Activated naive CD4-positive, alpha-beta T cell treated with Interleukin-2 at 50 U/mL for 16 hours (primary cell): ENCODE measurements at regions not wholly inside any gene's neighbourhood (a gene's known extent, or its start where the extent isn't known, plus 50 kb on each side); places are given as distances from the start of the nearest gene placed in this dataset.
"Not testable (repeated sequence)": the region's sequence is repeated elsewhere in the genome, so short reads cannot be mapped to it uniquely, and the experiment has no call there.

Source experiments
- DNase-seq: peaks from one replicate; pipeline ENCODE4 v3.0.0-alpha.2; 2020

DNA sequence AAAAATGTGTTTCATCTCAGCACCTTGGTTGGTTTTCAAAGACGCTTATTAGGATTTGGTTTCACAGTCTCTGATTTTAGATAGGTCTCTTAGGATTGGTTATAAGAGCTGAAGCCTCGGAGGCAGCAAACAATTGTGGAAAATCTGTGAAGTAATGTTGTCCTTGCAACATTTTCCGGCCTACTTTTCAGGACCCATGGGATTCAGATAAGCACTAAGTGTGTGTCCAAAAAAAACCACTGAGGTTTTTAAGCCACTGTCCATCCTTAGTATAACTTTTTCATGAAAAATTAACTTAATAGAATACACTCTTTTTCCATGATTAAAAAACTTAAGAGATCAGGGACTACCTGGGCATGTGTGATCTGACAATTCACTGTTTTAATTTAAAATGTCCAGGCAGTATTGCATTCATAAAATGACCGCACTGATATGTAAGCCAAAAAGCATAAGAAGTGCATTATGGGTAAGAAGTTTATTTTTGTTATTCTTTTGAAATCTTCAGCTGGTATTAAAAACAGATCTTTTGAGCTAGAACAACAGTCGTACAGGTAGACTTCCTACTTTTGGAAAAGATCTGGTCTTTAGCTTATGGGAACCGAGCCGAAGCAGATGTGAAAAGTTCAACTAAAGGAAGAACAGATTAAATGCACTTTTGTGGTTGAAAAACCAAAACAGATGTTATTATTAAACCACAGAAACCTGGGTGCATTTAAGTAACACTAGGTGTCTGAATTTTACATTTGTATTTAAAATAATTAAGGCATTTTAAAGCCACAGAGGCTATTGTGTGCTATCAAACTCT lies 479.4 kb upstream of the ZEB2 start:
- DNase-seq = no peak

DNA sequence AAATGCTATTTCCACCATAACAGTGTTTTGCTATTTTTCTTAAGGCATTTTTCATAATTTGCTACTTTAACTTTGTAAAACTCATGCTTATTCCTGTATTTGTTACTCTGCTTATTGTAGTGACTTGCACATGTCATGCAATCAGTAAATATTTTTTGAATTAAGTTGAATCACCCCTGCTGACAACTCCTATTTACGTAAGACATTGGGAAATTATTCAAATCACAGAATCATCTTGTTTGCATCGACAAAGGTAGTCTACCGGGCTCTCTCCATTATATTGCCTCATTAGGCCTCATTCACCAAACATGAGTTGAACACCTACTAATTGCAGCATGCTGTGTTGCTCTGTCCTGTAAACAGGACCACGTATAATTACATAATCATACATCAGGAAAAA lies 478.5 kb upstream of the ZEB2 start:
- no peak for DNase-seq

DNA sequence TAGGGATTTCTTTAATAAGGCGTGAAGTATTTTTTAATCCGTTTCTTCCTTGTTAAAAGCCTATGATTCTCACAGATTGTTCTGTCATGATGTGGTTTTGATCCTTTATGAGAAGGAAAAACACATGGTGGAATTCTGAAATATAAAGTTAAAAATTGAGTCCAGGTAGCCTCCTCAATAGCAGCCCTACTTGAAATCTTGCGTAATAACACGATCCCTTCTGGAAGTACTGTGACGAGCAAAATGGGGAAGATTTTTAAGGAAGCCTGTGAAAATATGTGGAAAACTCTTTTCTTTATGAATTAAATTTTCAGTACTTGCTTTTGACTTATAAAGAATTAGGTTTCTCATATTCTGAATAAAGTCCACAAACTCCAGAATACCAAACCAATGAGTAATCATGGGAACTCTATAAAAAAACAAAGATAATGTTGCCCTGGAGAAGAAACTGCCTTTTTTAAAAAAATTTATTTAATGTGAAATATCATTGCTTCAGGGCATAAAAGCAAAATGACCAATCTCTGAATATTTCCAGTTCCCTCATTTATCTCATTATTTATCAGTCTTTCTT lies 476.4 kb upstream of the ZEB2 start:
- no peak for DNase-seq

DNA sequence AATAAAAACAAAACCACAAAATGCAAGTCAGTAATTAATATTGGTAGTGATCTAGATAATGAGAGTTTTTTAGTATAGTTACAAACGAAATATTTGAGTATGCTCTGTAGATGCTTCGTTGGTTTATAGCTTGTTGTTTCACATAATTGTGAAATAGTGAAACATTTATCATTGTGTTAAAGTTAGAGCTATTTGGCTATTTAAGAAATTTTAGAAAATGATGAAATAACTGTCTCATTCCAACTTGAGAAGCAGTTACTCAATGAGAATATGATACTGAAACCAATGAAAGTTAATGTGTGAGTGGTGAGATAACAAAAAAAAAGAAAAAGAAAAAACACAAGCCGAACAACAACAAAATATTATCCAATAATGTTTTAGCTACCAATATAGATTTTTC lies 475.6 kb upstream of the ZEB2 start:
- DNase-seq = no peak

DNA sequence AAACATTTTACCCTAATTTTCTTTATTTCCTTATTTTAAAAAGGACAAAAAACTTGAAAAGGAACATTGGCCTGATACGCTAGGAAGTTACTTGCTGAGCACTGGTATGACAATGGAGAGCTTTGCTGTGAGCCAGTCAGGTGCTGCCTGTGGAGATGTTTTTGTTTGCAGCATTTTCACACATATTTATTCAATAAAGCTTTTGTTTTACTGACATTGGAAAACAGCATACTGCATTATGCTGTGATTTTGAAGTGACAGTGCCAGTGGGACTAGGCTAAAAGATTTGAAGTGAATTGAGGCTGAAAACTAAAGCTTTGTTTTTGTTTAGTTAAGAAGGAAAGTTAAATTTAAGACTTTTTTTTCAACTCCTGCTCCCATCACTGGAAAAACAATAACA lies 470.7 kb upstream of the ZEB2 start:
- DNase-seq = no peak

GRCh38 chr2:144989579-144990270 lies 469.8 kb upstream of the ZEB2 start:
- no peak for DNase-seq

DNA sequence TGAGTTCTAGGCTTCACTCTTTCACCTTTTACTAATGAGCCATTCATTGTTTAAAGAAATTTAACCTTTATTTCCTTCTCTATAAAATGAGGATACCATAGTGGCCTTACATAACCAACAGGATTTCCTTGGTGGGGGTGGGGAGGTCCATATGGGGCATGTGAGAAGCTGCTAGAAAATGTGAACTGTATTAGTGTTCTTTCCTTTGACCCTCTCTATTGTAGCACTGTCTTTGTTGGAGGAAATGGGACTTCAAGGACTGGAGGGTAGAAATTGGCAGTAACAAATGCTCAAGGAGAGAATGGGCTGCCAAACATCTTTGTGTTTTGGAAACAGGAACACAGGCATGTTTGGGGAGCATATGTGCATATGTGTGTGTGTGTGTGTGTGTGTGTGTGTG lies 468.7 kb upstream of the ZEB2 start:
- no peak for DNase-seq

GRCh38 chr2:144986691-144987090 lies 466.8 kb upstream of the ZEB2 start:
- DNase-seq = no peak

DNA sequence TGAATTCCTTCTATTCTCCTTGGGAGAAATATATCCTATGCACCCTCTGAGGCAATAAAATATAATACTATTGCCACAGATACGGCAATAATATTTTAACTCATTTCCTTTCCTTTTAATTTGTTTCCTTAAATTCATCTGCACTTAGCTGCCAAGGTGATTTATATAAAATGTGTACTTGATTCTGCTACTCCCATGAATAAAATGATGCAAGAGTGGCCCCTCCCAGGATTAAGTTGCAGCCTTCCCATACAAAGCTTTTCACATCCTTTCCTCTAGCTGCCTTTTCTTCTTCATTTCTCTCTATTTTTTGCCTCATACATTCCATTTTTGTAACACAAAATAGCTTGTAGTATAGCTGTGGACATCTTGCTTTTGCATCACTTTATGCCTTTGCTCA lies 464.1 kb upstream of the ZEB2 start:
- DNase-seq = no peak

- no peak for DNase-seq
These were observed 463.2 kb upstream of the ZEB2 start for GRCh38 chr2:144983107-144983506.

- no peak for DNase-seq
These were observed 462.6 kb upstream of the ZEB2 start for GRCh38 chr2:144982481-144982880.

DNA sequence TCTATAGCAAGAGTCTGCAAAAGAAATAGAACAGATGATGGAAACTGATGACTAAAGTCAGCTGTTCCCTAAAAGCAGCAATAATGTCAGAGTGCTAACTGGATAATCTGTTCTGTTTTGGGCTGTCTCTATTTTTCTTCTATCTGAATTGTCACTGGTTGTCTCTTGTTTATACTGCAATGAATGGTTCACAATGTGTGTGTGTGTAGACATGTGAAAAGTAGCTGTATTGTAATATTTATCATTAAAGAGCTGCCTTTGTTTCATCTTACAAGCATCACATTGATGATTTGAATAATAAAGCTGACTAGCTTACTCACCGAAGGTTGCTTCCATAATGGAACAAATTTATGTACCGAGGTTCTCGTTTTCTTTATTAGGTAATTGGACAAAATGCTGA lies 456.0 kb upstream of the ZEB2 start:
- DNase-seq = no peak

DNA sequence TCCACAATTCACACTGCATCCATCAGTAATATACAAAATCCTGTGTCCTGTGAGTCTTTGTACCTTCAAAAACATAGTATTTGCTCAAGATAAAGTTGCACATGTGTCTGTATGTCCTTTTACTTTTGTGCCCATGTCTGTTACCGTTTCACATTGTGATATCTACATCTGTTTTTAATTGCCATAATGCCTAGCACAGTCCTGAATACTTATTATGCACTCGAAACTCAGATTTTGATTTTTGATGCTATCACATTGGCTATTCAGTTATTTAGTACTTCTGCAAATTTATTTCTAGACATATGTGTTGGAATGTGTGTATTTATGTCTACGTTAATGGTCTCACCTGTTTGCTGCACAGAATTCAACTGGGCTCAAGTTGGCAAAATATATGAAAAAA lies 452.8 kb upstream of the ZEB2 start:
- no peak for DNase-seq

DNA sequence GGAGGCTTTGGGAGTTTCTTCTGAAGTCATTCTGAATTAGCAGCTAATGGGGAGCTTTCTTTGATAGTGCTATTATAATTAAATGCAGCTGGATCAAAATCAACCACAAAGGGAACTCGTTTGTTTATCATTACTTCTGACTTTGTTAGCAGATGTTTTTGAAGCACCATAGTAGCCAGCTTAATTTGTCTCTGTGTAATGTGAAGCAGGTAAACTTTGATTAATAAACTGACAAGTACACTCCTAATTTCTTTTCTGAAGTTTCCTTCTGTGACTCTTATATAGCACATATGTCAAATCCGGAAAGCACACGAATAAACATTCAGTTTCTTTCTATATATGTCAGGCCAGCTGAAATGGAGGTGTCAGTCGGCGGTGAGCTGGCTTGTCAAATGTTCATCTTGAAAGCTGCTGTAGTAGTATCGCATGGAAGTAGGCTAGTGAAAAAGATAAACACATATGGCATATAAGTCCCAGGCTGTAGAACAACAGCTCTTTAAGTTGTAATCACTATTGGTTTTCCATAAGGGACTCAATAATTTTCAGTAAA lies 451.9 kb upstream of the ZEB2 start:
- no peak for DNase-seq

GRCh38 chr2:144970410-144970809 lies 450.5 kb upstream of the ZEB2 start:
- DNase-seq = not testable (repeated sequence)

DNA sequence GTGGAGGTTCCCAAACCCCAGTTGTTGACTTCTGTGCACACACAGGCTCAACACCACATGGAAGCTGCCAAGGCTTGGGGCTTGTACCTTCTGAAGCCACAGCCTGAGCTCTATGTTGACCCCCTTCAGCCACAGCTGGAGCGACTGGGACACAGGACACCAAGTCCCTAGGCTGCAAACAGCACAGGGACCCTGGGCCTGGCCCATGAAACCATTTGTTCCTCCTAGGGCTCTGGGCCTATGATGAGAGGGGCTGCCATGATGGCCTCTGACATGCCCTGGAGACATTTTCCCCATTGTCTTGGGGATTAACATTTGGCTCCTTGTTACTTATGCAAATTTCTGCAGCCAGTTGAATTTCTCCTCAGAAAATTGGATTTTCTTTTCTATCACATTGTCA lies 449.6 kb upstream of the ZEB2 start:
- DNase-seq = not testable (repeated sequence)

DNA sequence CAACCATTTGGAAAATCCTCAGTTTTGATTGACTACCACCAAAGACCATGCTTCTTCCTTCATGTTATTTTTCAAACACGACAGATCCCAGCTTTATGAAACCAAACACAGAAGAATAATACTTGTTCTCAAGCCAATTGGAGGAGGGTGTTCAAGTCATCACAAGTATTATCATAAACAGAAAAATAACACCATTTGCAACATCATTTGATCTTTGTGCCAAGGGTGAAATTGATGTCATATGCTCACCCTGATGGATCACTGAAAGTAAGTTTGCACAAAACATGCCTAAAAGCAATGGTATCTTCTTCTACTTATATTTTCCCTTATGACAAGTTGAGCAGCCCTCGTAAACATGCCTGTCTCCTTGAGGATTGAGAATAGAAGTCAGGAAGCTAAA lies 448.0 kb upstream of the ZEB2 start:
- no peak for DNase-seq

GRCh38 chr2:144965172-144965571 lies 445.3 kb upstream of the ZEB2 start:
- DNase-seq = no peak

DNA sequence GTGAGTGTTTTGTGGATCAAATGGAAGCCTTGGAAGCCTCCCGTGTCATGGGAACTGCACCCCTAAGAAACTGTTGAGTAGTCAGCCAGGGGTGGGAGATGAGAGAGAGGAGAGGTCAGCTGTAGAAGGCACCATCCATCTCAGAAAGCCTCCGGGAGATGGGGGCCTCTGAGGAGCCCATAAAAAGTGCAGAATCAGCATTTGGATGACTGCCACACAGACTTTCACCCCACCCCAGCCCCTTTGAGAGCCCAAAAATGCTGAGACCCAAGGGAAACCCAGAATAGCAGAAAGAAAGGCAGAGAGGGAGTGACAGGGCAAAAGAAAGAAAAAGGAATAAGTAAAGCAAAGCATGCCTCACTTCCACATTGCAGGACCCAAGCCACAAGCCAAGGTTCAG lies 443.1 kb upstream of the ZEB2 start:
- no peak for DNase-seq

DNA sequence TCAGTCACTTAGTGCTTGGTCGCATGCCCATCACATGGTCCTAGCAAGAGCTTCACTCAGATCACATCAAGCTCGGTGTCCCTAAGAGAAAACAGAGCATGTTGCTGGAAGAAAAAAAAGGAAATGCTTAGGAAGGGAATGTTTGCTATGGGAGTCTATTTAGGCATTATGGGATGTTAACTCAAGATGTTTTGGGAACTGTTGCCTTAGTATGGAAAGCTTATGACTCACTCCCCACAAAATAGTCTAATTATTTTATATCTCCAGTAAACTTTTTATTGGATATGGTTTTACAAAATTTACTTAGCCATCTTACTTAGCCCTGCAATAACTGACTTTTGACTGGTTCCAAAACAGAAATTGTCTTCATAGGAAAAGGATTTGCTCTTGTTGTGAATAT lies 439.5 kb upstream of the ZEB2 start:
- DNase-seq = no peak

DNA sequence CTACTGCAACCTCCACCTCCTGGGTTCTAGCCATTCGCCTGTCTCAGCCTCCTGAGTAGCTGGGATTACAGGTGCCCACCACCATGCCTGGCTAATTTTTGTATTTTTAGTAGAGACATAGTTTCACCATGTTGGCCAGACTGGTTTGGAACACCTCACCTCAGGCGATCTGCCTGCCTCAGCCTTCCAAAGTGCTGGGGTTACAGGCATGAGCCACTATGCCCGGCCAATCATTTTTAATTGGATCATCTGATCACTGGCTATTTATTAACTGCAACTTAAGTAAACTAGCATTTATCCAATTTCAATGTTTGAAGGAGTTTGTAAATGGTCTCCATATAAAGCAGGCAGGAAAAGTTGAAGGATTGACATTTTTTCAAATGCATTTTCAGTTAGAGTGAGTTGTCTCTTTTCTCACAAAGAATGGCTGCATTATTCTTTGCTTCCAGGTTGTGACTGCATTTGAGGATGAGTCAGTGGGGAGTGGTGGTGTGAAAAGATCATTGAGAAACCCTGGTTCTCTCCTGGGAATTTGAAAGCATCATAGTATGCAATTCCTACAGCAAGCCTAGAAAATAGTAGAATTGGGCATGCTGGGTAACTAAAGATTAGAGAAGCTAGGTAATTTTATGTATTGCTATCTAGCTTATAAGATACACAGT lies 431.1 kb upstream of the ZEB2 start:
- no peak for DNase-seq

GRCh38 chr2:144948205-144948855 lies 428.4 kb upstream of the ZEB2 start:
- no peak for DNase-seq

GRCh38 chr2:144947709-144948037 lies 427.8 kb upstream of the ZEB2 start:
- DNase-seq = no peak
